Activated T-helper 2 cell treated with anti-CD3 and anti-CD28 coated beads, Interferon-gamma antibody, Interleukin-2, Interleukin-4, amounts not matched to agents 10 μg/mL and 5 μg/mL and 100 μg/mL, durations not matched to agents 14 hours and 24 hours and 36 hours (primary cell): ENCODE measurements at regions not wholly inside any gene's neighbourhood (a gene's known extent, or its start where the extent isn't known, plus 50 kb on each side); places are given as distances from the start of the nearest gene placed in this dataset.

ENCODE experiments used
- DNase-seq: peaks from one replicate; pipeline ENCODE4 v3.0.0; 2021; ENCODE audit warnings: low spot score
- H3K27ac Mint-ChIP-seq: one replicate; pipeline ENCODE4 v1.8.0; 2021; ENCODE audit warnings: mixed read lengths
- H3K27me3 Mint-ChIP-seq: one replicate; pipeline ENCODE4 v1.8.0; 2021; ENCODE audit warnings: low read depth, mixed read lengths
- H3K36me3 Mint-ChIP-seq: one replicate; pipeline ENCODE4 v1.8.0; 2021; ENCODE audit warnings: low read depth, mixed read lengths
- H3K4me1 Mint-ChIP-seq: one replicate; pipeline ENCODE4 v1.8.0; 2021; ENCODE audit warnings: low read depth, mixed read lengths
- H3K4me3 Mint-ChIP-seq: one replicate; pipeline ENCODE4 v1.8.0; 2021; ENCODE audit warnings: low read depth, mild to moderate bottlenecking, moderate library complexity, mixed read lengths
- H3K9me3 Mint-ChIP-seq: one replicate; pipeline ENCODE4 v1.8.0; 2021; ENCODE audit warnings: mixed read lengths
- intact Hi-C: fragments of 100-400 bp; cut with micrococcal nuclease; formaldehyde crosslinking; loops from one replicate; pipeline ENCODE4 v1.15.1; 2023

- no peaks in the 10 kb centered on the region for H3K4me1 Mint-ChIP-seq
- H3K36me3 Mint-ChIP-seq: no peaks in the 10 kb centered on the region
- intact Hi-C loops: no loop called here
- no peaks in the 10 kb centered on the region for H3K27me3 Mint-ChIP-seq
- DNase-seq: no peak
- H3K4me3 Mint-ChIP-seq: no peak overlapping the region
- H3K9me3 Mint-ChIP-seq: no peaks in the 10 kb centered on the region
- no peak overlapping the region for H3K27ac Mint-ChIP-seq
These were observed 388.9 kb upstream of the KLF12 start for GRCh38 chr13:74523057-74523456.

- no peaks in the 10 kb centered on the region for H3K36me3 Mint-ChIP-seq
- no peak overlapping the region for H3K27ac Mint-ChIP-seq
- intact Hi-C loops: no loop called here
- H3K9me3 Mint-ChIP-seq: no peaks in the 10 kb centered on the region
- no peak for DNase-seq
- no peak overlapping the region for H3K4me3 Mint-ChIP-seq
- peaks cover 1% of the 10 kb centered on the region for H3K27me3 Mint-ChIP-seq
- H3K4me1 Mint-ChIP-seq: no peaks in the 10 kb centered on the region
These were observed 377.3 kb upstream of the KLF12 start for GRCh38 chr13:74511523-74511922.

- Mint-ChIP-seq H3K27me3 (peaks cover 4% of the 10 kb centered on the region), H3K4me1 (no peaks in the 10 kb centered on the region), H3K36me3 (no peaks in the 10 kb centered on the region), H3K4me3 (no peak overlapping the region), H3K27ac (no peak overlapping the region), H3K9me3 (no peaks in the 10 kb centered on the region)
- intact Hi-C loops: no loop called here
- no peak for DNase-seq
These were observed 353.0 kb upstream of the KLF12 start for GRCh38 chr13:74487091-74487722.

DNA sequence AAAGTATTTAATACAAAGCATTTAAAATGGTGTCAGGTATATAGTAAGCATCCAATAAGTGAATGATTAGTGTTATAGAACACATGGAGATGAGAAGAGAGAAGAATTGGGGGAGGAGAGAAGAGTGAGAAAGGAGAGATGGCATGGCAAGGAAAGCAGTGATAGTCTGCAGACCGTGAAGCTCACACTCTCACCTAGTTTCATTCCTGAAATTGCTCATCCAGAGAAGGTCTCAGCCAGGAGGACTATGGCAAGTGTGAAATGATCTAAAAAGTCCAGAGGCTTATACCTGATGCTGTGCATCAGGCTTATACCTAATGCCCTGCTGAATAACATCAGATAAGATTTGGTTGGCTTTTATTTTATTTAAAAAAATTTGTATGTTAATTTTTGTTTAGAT, 351.6 kb upstream of the KLF12 start:
- no peak overlapping the region for H3K4me3 Mint-ChIP-seq
- no peaks in the 10 kb centered on the region for H3K36me3 Mint-ChIP-seq
- no peaks in the 10 kb centered on the region for H3K4me1 Mint-ChIP-seq
- no peaks in the 10 kb centered on the region for H3K9me3 Mint-ChIP-seq
- peaks cover 4% of the 10 kb centered on the region for H3K27me3 Mint-ChIP-seq
- intact Hi-C loops: no loop called here
- DNase-seq: no peak
- no peak overlapping the region for H3K27ac Mint-ChIP-seq

- Mint-ChIP-seq H3K27me3 (no peaks in the 10 kb centered on the region), H3K36me3 (no peaks in the 10 kb centered on the region), H3K4me3 (no peak overlapping the region), H3K27ac (no peak overlapping the region), H3K9me3 (no peaks in the 10 kb centered on the region), H3K4me1 (no peaks in the 10 kb centered on the region)
- no peak for DNase-seq
- intact Hi-C loops: no loop called here
These were observed 344.9 kb upstream of the KLF12 start for GRCh38 chr13:74479124-74479523.

- Mint-ChIP-seq H3K9me3 (no peaks in the 10 kb centered on the region), H3K4me1 (no peaks in the 10 kb centered on the region), H3K4me3 (no peak overlapping the region), H3K27ac (no peak overlapping the region), H3K27me3 (no peaks in the 10 kb centered on the region), H3K36me3 (no peaks in the 10 kb centered on the region)
- intact Hi-C loops: no loop called here
- DNase-seq: no peak
These were observed 342.6 kb upstream of the KLF12 start for GRCh38 chr13:74476788-74477187.

DNA sequence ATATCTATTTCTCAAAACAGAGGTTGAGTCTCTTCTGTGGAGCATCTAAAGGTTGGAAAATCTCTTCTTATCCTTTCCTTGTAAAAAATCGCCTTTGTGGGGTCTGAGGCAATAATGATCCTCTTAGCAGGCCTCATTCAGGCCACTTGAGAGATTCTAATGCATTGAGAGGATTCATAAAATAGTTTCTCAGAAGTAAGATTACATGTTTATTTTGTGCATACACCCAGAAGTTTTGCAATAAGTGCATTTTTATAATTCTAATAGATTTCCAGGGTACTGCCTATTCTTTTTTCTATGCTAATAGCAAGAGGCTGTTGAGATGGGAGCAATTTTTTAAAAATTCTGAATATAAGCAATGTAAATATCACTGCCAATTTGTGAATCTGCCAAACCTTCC, 342.2 kb upstream of the KLF12 start:
- DNase-seq: no peak
- H3K27me3 Mint-ChIP-seq: no peaks in the 10 kb centered on the region
- no peak overlapping the region for H3K27ac Mint-ChIP-seq
- no peaks in the 10 kb centered on the region for H3K4me1 Mint-ChIP-seq
- no peak overlapping the region for H3K4me3 Mint-ChIP-seq
- intact Hi-C loops: no loop called here
- no peaks in the 10 kb centered on the region for H3K36me3 Mint-ChIP-seq
- H3K9me3 Mint-ChIP-seq: no peaks in the 10 kb centered on the region

- Mint-ChIP-seq H3K4me1 (no peaks in the 10 kb centered on the region), H3K9me3 (no peaks in the 10 kb centered on the region), H3K4me3 (no peak overlapping the region), H3K36me3 (no peaks in the 10 kb centered on the region), H3K27me3 (no peaks in the 10 kb centered on the region), H3K27ac (no peak overlapping the region)
- intact Hi-C loops: no loop called here
- no peak for DNase-seq
These were observed 332.7 kb upstream of the KLF12 start for GRCh38 chr13:74466864-74467263.

DNA sequence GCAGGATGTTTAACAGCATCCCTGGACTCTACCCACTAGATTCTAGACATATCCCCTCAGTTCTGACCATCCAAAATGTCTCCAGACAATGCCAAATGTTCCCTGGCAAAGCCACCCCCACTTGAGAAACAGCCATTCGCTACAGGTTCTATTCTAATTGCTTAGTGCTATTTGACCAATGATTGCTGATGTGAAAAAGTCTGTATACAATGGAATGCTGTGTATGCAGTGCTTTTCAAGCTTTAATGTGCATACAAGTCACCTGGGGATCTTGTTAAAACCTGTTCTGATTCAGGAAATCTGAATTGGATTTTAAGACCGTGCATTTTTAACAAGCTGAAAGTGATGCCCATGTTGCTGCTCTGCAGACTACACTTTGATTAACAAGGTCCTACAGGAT, 331.8 kb upstream of the KLF12 start:
- no peak for DNase-seq
- Mint-ChIP-seq H3K4me3 (no peak overlapping the region), H3K4me1 (no peaks in the 10 kb centered on the region), H3K27me3 (no peaks in the 10 kb centered on the region), H3K27ac (no peak overlapping the region), H3K9me3 (no peaks in the 10 kb centered on the region), H3K36me3 (no peaks in the 10 kb centered on the region)
- intact Hi-C loops: no loop called here

DNA sequence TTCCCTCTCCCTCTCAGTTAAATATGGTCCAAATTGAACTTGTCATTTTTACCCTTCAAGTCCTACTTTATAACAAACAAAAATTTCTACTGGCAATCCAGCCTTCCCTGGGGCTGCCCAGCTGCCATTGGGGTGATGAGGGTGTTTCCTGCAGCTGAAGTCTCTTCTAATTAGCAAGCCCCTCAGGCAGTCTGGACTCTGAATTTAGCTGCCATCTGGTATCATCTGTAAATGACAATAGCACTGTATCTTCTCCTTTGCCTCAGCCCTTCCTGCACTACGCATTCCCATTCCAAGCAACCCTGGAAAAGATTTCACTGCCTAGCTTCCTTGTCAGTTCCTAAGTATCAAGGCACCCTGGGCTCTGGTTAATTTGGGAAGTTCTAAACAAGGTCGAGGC, 331.1 kb upstream of the KLF12 start:
- H3K4me1 Mint-ChIP-seq: no peaks in the 10 kb centered on the region
- no peaks in the 10 kb centered on the region for H3K27me3 Mint-ChIP-seq
- no peak overlapping the region for H3K27ac Mint-ChIP-seq
- DNase-seq: no peak
- H3K9me3 Mint-ChIP-seq: no peaks in the 10 kb centered on the region
- intact Hi-C loops: no loop called here
- no peaks in the 10 kb centered on the region for H3K36me3 Mint-ChIP-seq
- no peak overlapping the region for H3K4me3 Mint-ChIP-seq

DNA sequence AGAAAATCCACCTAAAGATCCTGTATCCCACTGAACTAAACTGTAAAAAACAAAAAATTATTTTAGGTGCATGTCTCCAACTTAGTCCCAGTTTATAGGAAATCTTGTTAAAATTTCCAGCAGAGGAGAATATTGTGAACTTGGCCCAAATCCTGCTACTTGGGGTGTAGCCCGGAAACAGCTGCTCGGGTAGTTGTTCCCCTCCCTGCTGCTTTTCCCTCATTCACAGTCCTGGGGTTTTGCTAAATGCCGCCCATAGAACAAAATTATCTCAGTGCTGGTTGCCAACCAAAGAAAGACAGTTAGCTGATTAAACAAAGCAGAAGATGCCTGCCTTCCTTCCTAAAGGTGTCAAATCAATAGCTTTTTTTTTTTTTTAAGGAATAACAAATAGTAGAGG, 330.5 kb upstream of the KLF12 start:
- intact Hi-C loops: no loop called here
- no peaks in the 10 kb centered on the region for H3K36me3 Mint-ChIP-seq
- H3K27me3 Mint-ChIP-seq: no peaks in the 10 kb centered on the region
- DNase-seq: no peak
- H3K9me3 Mint-ChIP-seq: no peaks in the 10 kb centered on the region
- H3K4me3 Mint-ChIP-seq: no peak overlapping the region
- no peaks in the 10 kb centered on the region for H3K4me1 Mint-ChIP-seq
- H3K27ac Mint-ChIP-seq: no peak overlapping the region

GRCh38 chr13:74461011-74461410, 326.8 kb upstream of the KLF12 start:
- Mint-ChIP-seq H3K36me3 (no peaks in the 10 kb centered on the region), H3K9me3 (no peaks in the 10 kb centered on the region), H3K27ac (no peak overlapping the region), H3K4me1 (no peaks in the 10 kb centered on the region), H3K27me3 (no peaks in the 10 kb centered on the region), H3K4me3 (no peak overlapping the region)
- no peak for DNase-seq
- intact Hi-C loops: no loop called here

- Mint-ChIP-seq H3K4me1 (no peaks in the 10 kb centered on the region), H3K27me3 (no peaks in the 10 kb centered on the region), H3K9me3 (no peaks in the 10 kb centered on the region), H3K4me3 (no peak overlapping the region), H3K36me3 (no peaks in the 10 kb centered on the region), H3K27ac (no peak overlapping the region)
- intact Hi-C loops: no loop called here
- no peak for DNase-seq
These were observed 318.7 kb upstream of the KLF12 start for GRCh38 chr13:74452881-74453280.

GRCh38 chr13:74452176-74452575, 318.0 kb upstream of the KLF12 start:
- Mint-ChIP-seq H3K27me3 (no peaks in the 10 kb centered on the region), H3K4me3 (no peak overlapping the region), H3K9me3 (no peaks in the 10 kb centered on the region), H3K27ac (no peak overlapping the region), H3K36me3 (no peaks in the 10 kb centered on the region), H3K4me1 (no peaks in the 10 kb centered on the region)
- intact Hi-C loops: no loop called here
- no peak for DNase-seq
